GM18907 (cell line): ENCODE measurements at regions not wholly inside any gene's neighbourhood (a gene's known extent, or its start where the extent isn't known, plus 50 kb on each side); places are given as distances from the start of the nearest gene placed in this dataset.
"Not testable (repeated sequence)": the region's sequence is repeated elsewhere in the genome, so short reads cannot be mapped to it uniquely, and the experiment has no call there.

Experiments
- ATAC-seq: cut with Tn5 transposase; IDR thresholded peaks from one replicate; pipeline ENCODE4 v1.9.1; 2021; ENCODE audit warnings: mild to moderate bottlenecking, moderate library complexity; ENCODE audit not compliant: unreplicated experiment

DNA sequence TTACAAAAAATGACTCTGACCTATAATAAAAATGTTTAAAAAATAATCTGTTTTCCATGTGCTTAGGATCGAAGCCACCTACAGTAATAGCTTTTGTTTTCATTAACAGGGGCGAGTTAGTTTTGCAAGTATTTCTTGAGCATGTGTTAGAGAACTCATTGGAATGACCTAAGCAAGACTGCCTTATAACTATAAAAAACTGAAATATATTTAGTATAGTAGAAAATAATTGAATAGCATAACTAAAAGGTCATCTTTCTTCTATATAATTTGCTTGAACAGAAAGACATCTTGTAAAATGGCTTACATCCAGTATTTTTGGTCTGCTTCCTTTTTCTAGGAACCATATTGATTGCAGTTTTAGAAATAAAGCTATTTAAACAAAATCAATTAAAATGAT lies 241.5 kb upstream of the NRIP1 start:
- no peak for ATAC-seq

DNA sequence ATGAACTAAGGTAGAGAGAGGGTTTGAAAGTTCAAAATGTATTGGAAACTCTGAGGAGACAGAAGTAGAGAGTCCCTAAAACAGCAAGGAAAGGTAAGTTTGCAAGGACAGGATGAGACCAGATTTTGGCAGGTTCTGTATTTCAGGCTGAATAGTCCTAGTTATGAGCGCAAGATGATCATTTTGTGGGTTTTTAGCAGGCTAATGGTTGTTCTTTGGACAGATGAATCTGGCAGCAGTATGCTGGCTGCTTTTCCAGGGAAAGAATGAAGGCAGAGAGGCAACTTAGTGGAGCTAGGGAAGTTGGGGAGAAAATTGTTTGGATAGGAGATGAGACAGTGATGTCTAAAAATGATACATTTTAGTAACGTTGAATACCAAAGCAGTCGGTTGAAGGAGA lies 243.5 kb upstream of the NRIP1 start:
- ATAC-seq, result no peak

DNA sequence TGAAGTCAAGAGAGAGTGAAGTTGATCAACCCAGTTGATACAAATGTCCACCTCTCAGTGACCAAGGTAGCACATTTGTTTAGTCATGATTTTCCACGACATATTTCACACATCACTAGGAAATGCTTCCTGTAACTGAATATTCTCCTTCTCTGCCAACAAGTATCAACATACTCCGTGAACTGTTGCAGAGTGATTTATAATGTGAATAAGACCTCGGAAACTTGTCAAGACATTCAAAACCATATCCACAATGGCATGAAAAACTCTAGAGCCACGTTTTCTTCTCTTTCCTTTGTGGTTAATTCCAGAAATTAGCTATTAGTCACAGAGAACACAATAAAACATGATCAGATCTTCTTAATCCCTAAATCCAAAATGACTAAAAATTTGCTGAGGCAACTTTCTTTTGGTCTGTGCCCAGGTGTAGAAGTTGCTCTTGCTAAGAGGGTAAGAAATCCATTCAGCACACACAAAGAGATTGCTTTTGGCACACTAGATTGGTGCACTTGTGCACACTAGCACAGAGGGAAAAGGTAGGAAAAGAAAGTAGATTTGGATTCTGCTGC lies 244.3 kb upstream of the NRIP1 start:
- ATAC-seq, result no peak

DNA sequence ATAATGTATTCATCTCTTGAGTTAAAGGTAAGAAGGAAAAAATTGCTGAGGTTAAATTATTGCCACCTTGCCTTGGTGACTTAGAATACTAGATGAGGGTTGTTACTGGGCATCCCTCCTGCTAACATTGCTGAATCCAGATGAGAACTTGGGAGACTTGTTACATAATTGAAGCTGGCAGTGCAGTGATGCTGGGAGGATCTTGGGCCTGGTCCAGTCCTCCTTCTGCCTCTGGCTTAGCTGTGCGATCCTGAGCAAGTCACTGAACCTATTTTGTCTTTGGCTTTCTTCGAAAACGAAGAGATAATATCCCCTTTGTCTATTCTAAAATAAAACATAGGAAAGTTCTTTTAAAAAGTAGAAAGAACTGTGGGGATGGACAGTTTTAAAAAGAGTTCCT lies 244.9 kb upstream of the NRIP1 start:
- ATAC-seq, result no peak

DNA sequence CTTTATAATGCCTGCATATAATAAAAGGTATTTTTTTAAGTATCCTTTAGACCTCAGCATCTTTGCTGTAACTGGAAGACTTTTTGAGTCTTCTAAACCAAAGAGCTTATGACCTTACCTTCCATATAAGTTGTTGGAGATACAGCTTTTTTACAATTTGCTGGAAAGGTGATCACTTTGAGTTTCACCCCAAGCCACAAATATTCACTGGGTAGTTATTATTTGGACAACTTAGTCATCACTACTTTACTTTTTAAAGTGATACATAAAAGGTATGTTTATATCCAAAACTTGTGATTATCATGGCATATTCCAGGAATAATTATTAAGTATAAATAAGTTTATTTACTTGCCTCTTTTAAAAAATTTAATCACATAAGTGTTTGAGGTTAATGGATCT lies 246.7 kb upstream of the NRIP1 start:
- ATAC-seq, result no peak

DNA sequence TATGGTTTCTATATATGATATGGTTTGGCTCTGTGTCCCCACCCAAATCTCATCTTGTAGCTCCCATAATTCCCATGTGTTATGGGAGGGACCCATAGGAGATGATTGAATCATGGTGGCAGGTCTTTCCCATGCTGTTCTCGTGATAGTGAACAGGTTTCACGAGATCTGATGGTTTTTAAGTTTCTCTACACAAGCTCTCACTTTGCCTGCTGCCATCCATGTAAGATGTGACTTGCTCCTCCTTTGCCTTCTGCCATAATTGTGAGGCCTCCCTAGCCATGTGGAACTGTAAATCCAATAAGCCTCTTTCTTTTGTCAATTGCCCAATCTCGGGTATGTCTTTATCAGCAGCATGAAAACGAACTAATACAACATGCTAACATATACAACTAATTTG lies 252.2 kb upstream of the NRIP1 start:
- ATAC-seq, result not testable (repeated sequence)

DNA sequence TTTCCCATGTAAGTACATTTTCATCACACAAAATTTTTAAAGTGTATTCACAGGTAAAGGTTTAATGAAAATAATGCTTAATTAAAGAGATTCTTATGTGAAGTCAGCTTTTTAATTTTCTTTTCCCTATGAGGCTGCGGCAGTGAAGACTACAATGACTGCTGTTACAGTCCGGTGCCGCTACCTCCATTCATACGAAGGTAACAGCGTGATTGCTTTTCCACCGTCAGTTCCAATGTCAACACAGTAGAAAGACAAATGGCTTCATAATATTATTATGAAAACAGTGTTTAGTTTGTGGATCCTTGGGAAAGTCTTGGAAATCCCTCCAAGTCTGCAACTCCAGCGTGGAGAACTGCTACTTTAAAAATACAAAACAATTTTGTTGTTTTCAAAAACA lies 254.9 kb upstream of the NRIP1 start:
- no peak for ATAC-seq

DNA sequence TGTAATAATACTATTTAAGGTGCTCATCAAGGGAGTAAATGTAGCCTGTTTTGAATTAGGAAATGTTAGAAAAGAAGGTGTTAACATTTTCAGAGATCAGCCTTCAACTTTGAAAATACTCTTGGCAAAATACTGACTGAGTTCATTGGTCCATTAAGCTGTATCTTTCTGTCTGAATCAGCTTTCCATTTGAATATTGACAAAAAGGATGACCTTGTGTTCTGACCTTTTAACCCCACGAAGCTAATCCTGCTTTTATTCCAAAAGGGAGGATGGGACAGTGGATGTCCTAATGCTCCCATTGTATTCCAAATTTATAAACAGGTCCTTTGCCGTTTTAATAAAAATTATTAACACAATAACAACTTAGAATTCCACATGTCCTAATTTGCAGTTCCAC lies 259.7 kb upstream of the NRIP1 start:
- no peak for ATAC-seq

DNA sequence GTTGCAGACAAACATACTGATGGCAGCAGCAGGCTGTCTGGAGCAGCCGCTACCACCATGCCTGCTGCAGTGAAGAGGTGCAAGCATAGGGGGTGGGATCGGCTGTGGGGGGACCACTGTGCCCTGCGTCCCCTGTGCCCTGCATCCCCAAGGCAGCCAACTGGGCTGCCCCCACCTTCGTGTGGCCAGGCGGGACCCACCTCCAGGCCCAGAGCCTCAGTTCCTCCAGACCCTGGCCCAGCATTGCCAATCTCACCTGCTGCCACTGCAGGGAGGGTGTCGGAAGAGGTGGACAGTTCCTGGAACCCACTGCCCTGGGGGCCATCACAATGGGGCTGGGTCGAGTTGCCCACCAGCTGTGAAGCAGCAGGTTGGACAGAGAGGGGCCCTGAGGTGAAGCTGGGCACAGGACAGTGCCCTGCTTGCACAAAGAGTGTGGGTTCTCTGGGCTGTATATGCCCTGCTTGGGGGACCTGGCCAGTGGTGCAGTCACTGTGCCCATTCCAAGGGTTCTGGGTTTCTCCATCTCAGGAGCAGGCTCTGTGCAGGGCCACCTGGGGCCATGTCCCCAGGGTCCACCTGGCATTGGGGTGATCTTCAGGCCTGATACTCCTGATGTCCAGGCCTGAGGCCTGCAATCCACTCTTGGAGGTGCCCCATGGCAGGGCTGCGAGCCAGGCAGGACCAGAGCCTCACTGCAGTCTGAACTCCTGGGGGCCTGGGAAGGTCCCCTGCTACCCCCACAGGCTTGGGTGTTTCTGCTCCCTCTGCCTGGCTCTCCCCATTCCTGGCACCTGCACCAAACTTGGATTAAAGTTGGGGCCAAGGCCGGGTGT lies 261.4 kb upstream of the NRIP1 start:
- no peak for ATAC-seq

DNA sequence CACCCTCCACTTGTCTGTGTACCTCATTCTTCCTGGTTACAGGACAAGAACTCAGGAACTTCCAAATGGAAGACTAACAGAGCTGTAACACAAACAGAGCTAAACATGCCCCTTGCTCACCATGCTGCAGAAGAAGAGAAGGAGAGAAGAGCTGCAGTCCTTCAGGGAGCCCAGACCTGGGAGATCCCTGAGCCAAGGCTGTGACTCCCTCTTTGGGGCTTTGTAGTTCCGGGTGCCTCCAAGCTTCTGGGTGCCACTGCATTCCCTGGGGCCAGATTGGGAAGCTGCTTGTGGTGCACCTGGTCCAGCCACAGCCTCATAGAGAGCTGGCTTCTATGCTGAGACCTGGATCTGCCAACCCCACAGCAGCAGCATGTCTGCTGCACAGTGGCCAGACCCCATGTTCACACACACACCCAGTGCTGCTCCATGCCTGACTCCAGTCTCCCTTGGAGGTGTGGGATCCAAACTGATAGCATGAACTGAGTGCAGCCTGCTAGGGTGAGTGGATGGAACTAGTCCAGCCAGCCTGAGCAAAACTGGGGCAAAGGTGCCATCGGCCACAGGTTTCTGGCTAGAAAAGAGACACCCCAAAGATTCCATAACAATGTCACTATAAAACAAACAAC lies 263.0 kb upstream of the NRIP1 start:
- no peak for ATAC-seq

DNA sequence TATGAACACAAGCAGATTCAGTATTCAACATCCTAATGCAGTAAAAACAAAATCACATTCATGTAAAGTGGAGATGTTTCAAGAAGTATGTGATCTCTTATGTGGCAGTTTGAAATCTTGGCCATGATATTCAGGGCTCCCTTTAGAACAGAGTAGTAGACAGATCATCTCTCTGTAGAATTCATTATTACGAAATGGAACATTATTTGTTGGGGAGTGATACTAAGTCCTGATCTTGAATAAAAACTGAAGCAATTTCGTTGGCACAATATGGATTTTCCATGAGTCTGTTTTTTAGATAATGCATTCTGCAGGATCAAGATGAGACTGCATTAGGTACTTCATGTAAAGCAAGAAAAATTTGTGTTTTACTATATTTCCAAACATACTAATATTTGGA lies 264.4 kb upstream of the NRIP1 start:
- ATAC-seq, result no peak

DNA sequence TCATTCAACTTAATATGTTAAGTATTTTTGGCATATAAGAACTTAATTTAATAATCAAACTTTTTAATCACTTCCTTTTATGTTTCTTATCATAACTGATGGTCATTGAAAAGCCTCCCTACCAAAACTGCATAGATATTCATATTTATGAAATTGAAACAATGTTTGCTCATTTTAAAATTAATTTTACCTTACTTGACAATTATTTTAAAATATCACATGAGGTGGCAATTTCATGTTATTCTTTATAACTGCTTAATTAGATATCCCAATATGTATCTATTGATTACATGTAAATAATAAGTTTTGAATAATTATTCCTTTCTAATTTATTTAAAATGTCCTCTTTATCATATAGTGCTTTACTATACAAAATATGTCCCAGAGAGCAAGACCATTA lies 266.1 kb upstream of the NRIP1 start:
- ATAC-seq, result no peak

DNA sequence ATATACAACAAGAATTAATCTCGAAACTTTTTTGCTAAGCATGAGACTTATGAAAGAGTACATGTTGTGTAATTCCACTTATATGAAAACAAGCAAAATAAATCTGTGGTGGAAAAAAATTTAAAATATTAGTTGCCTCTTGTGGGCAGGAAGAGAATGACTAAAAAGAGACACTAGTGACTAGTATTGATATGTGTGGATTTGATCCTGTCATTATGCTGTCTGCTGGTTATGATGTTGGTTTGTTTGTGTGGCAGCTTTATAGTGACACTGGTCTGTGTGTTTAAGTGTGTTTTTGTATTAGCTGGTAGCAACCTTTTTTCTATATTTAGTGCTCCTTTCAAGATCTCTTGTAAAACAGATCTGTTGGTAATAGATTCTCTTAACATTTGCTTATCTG lies 267.8 kb upstream of the NRIP1 start:
- no peak for ATAC-seq

DNA sequence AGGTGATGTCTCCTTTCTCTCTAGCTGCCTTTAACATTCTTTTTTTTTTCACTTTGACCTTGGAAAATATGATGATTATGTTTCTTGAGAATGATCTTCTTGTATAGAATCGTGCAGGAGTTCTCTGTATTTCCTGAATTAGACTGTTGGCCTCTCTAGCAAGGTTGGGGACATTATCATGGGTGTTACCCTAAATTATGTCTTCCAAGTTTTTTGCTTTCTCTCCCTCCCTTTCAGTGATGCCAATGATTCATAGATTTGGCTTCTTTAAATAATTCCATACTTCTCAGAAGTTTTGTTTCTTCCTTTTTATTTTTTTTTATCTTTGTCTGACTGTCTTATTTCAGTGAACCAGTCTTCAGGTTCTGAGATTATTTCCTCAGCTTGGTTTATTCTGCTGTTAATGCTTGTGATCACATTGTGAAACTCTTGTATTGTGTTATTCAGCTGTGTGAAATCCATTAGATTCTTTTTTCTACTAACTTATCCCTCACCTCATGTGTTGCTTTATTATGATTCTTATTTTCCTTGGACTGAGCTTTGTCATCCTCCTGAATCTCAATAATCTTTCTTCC lies 268.4 kb upstream of the NRIP1 start:
- no peak for ATAC-seq

DNA sequence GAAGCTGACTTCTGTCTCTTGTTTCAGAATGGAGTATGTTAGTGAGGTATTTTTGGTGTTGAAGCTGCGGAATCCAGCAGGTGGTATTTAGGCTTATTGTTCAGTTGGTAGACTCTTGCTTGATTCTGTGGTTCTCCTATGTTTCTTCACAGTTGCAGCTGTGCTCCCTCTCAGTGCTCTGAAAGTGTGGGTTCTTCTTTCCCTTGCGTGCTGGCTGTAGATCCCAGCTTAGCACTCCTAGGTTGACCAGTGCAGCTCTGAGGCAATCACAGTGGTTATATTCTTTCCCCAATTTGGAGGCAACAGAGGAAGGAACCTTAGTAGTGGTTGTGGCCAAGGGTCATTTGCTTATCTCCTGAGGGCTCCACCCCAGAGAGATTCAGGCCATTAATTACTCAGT lies 269.2 kb upstream of the NRIP1 start:
- no peak for ATAC-seq

DNA sequence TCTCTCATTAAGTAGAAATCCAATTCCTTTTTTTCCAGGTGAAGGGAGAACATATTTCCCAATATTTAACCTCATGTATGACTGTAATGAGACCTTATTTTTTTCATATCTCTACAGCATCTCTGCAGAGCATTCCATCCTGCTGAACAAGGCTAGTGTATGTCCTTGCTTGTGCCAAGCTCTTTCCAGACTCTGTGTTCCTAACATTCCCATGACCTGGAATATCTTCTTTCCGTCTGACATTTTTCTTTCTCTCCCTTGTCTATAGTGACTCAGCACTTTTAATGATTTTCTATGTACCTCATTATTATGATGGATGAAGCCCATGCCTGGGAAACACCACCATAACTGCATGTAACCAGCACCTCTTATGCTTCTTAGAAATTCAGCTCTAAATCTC lies 278.3 kb upstream of the NRIP1 start:
- no peak for ATAC-seq

DNA sequence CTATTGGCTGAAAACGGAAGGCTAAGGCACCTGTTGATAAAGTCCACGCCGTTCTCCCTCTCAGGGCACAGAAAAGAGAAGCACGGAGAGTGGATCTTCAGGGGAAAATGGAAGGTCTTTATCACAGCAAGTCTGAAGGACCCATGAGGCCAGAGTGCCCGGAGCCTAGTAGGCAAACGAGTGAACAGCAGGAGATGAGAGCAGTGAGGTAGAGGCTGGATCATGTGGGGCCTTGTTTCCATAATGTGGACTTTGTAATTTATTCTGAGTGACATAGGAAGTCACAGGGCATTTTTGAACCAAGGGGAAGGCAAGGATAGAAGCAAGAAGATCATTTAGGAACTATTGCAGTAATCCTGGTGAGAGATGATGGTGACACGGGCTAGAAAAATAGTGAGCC lies 287.2 kb upstream of the NRIP1 start:
- ATAC-seq, result no peak

DNA sequence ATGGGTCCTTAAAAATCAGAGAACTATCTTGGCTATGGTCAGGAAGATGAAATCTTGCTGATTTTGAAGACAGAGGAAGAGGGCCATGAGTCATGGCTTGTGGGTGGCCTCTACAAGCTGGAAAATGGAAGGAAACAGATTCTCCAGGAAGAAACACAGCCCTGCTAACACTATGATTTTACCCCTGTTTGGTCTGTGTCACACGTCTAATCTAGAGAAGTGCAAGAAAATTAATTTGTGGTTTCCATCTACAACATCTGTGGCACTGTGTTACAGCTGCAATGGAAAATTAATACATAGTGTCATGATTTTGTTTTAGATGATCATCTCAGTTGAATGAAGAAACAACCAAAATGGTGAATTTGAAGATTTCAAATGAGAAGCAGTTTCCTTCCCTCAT lies 288.7 kb upstream of the NRIP1 start:
- no peak for ATAC-seq

DNA sequence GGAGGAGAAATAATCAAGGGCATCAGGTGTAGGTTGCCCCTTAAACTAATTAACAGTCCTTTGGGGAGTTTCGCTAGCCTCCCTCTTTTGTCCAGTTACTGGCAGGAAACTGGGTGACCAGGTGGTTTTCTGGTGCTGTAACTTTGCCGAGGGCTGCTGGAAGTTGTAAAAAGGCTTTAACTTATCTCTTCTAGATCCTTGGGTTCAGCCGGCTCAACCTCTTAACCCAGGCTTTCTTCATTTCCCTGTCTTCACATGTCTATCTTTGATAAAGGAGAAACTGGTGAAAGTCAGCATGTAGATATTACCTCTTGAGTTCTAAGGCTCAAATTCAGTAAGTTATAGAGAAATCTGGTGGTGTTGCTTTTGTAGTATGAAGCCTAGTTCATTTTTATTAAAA lies 289.7 kb upstream of the NRIP1 start:
- no peak for ATAC-seq

DNA sequence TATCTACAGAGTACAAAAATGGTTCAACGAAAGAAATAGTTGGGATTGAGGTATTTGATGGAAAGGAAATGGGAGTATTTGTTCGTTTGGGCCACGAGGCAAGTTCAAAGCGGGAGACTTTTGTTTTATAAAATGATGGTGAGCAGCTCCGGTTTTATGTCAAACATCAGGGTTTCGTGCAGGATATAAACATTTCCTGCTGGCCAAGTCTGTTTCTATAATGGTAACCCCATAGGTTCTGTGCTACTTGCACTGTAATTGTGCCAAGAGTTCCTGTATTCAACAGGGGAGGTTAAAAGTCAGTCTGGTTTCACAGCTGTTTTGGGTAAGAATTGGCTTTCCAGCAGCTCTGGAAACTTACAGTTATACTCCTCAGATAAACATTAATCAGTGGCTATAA lies 290.3 kb upstream of the NRIP1 start:
- ATAC-seq, result no peak

DNA sequence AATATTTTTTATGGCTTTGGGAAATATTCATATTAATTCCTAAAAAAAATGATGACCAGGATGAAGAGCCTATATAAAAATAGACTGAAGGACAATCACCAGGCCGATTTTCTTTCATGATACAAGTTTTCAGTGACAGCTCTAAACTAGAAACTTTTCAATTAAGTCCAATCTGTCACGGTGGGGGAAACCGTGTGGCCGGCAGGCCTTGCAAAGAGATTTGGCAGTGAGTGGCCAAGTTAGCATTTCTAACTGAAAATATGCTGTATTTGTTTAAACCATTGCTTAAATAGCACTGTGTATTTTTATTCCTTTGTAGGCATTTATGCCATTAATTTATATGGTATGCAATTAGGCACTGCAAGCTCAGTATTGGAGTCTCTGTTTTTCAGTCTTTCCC lies 294.5 kb upstream of the NRIP1 start:
- no peak for ATAC-seq

DNA sequence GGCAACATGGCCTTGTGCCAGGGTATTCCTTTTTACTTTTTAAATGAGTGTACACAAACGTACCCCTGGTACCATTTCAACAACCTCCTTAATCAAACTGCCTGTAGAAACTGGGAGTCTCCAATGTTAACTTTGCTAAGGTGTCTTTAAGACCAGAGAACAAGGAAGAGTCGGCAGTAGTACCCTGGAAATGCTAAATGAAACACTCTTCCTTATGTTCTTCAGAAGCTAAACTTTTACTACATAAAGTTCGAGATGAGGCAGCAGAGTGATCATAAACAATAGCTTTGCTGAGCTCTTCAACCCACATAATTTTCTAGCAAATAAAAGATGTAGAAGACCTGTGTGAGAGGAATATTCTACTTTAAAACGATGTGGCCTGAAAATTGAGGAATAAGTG lies 297.7 kb upstream of the NRIP1 start:
- no peak for ATAC-seq
